Loucy (cell line): ENCODE measurements at regions not wholly inside any gene's neighbourhood (a gene's known extent, or its start where the extent isn't known, plus 50 kb on each side); places are given as distances from the start of the nearest gene placed in this dataset.

Experiments
- CTCF ChIP-seq: fragments of 200-600 bp; sonication (generic); conservative IDR thresholded peaks from 2 replicates; pipeline ENCODE4 v1.5.1; 2014; ENCODE audit warnings: mild to moderate bottlenecking, antibody characterized with exemption, low read length
- EZH2phosphoT487 ChIP-seq: fragments of 200-600 bp; IDR thresholded peaks from 2 replicates; pipeline ENCODE4 v1.6.1; 2018; ENCODE audit warnings: antibody characterized with exemption, mild to moderate bottlenecking, moderate library complexity, borderline replicate concordance

DNA sequence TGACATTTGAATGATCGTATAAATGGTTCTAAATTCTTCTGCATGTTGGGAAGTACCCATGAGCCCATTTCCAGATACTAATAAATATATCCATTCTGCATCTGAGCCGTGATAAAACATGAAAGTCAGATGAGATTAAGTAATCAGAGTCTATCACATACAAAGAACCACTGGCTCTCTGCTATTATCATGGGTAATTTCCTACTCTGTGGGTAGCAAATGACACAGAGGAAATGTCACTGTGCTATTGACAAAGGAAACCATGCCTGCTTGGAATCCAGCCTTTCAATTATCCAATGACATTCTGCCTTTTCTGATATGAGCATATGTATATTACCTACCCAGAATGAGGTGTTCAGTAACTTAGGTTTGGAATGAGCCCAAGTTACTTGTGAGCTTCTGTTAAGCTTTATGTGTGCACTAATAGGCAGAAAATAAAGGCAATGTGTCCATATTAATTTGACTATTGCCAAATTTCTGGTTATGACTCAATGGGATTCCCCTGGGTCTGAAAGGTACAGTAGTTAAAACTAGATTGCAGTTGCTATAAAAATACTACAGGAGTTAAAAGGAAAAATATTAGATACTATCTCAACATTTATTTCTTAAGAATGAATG is 238.7 kb upstream of the KCNIP4 start:
- TF ChIP-seq CTCF (no peak), EZH2phosphoT487 (no peak)
